DOHH2 (cell line): ENCODE measurements at regions not wholly inside any gene's neighbourhood (a gene's known extent, or its start where the extent isn't known, plus 50 kb on each side); places are given as distances from the start of the nearest gene placed in this dataset.

Experiments
- H3F3A ChIP-seq: fragments of 200-600 bp; sonication (generic), shearing (Covaris generic); 2 replicates; pipeline ENCODE4 v1.6.0; 2016; ENCODE audit warnings: antibody characterized with exemption, mild to moderate bottlenecking; ENCODE audit not compliant: control insufficient read depth, insufficient read depth
- H3K27ac ChIP-seq: fragments of 200-600 bp; sonication (generic); 2 replicates; pipeline ENCODE4 v1.5.1; 2014; ENCODE audit warnings: low read depth, mild to moderate bottlenecking, low read length, moderate library complexity
- H3K27me3 ChIP-seq: fragments of 200-600 bp; sonication (generic); 2 replicates; pipeline ENCODE4 v1.6.1; 2014; ENCODE audit warnings: mild to moderate bottlenecking, low read length, mixed read lengths; ENCODE audit not compliant: control insufficient read depth
- H3K36me3 ChIP-seq: fragments of 200-600 bp; sonication (generic); 2 replicates; pipeline ENCODE4 v1.6.1; 2014; ENCODE audit warnings: mild to moderate bottlenecking, low read length, moderate library complexity, mixed read lengths; ENCODE audit not compliant: control insufficient read depth
- H3K4me1 ChIP-seq: fragments of 200-600 bp; sonication (generic); 2 replicates; pipeline ENCODE4 v1.6.1; 2014; ENCODE audit warnings: mild to moderate bottlenecking, low read length, mixed read lengths; ENCODE audit not compliant: control insufficient read depth
- H3K4me2 ChIP-seq: fragments of 200-600 bp; sonication (generic); 2 replicates; pipeline ENCODE4 v1.6.0; 2014; ENCODE audit warnings: mild to moderate bottlenecking, low read length, moderate library complexity
- H3K4me3 ChIP-seq: fragments of 200-600 bp; sonication (generic); 2 replicates; pipeline ENCODE4 v1.5.1; 2014; ENCODE audit warnings: mild to moderate bottlenecking, low read length, mixed read lengths
- H3K79me2 ChIP-seq: fragments of 200-600 bp; sonication (generic); 2 replicates; pipeline ENCODE4 v1.6.1; 2014; ENCODE audit warnings: mild to moderate bottlenecking, low read length, mixed read lengths; ENCODE audit not compliant: control insufficient read depth
- H3K9me2 ChIP-seq: fragments of 200-600 bp; sonication (generic); replicated peaks from 2 replicates; pipeline ENCODE4 v1.6.1; 2014; ENCODE audit warnings: mild to moderate bottlenecking, low read length, mixed read lengths; ENCODE audit not compliant: control insufficient read depth
- H3K9me3 ChIP-seq: fragments of 200-600 bp; sonication (generic); 2 replicates; pipeline ENCODE4 v1.6.1; 2014; ENCODE audit warnings: antibody characterized with exemption, low read length, mixed read lengths; ENCODE audit not compliant: control insufficient read depth, insufficient read depth
- H4K20me1 ChIP-seq: fragments of 200-600 bp; sonication (generic); 2 replicates; pipeline ENCODE4 v1.6.0; 2014; ENCODE audit warnings: low read depth, mild to moderate bottlenecking, antibody characterized with exemption, low read length, moderate library complexity; ENCODE audit not compliant: control insufficient read depth, insufficient read depth
- EZH2phosphoT487 ChIP-seq: fragments of 200-600 bp; sonication (generic); IDR thresholded peaks from 2 replicates; pipeline ENCODE4 v1.6.1; 2017; ENCODE audit warnings: borderline replicate concordance, mild to moderate bottlenecking, antibody characterized with exemption, low read length, moderate library complexity, mixed read lengths
- TF ChIP-seq, protein P1 (sequence below): fragments of 200-600 bp; sonication (generic); IDR thresholded peaks from one replicate; pipeline ENCODE4 v1.5.1; 2014; ENCODE audit warnings: antibody characterized with exemption, mild to moderate bottlenecking, low read depth, low read length; ENCODE audit not compliant: poor library complexity, severe bottlenecking

GRCh38 chr10:91022924-91023699 lies 102.2 kb upstream of the ANKRD1 start:
- H3K27ac ChIP-seq: no peak overlapping the region
- H3K4me2 ChIP-seq: no peak overlapping the region

DNA sequence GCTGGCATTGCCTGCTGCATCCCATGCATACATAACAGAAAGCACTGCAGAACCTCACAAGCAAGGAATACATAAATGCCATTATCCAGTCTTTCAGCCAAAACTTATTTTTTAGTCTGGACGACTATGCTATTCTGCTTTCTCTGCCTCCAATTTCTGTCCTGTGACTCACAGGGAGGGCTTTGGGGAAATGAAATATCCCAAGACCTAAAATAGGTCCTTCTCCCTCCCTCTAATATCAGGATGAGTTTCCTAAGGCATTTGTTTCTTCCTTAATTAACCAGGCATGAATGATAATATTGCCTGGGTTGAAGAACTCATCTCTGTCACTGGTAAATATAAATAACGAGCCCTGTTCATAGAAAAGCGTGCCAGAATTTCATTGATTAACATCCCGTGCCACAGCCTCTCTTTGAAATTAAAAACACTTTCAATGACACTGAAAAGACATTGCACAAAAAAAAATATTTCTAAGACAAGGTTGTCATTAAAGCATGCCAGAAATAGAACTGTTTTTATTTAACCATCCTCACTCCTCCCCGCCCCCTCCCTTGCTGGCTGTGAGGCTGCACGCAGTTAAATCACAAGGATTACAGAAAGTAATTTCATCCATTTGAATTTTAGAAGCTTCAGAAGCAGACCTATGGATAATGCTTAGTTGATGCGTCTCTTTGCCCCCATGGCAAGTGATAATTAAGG lies 103.0 kb upstream of the ANKRD1 start:
- no peak overlapping the region for H3K4me2 ChIP-seq
- no peaks in the 10 kb centered on the region for H3K4me1 ChIP-seq
- no peak overlapping the region for H3K27ac ChIP-seq
- no peaks in the 10 kb centered on the region for H4K20me1 ChIP-seq
- no peaks in the 10 kb centered on the region for H3K9me3 ChIP-seq
- no peaks in the 10 kb centered on the region for H3K79me2 ChIP-seq
- H3K4me3 ChIP-seq: no peak overlapping the region
- no peaks in the 10 kb centered on the region for H3K36me3 ChIP-seq
- no peak for TF ChIP-seq EZH2phosphoT487
- TF ChIP-seq, protein P1, sequence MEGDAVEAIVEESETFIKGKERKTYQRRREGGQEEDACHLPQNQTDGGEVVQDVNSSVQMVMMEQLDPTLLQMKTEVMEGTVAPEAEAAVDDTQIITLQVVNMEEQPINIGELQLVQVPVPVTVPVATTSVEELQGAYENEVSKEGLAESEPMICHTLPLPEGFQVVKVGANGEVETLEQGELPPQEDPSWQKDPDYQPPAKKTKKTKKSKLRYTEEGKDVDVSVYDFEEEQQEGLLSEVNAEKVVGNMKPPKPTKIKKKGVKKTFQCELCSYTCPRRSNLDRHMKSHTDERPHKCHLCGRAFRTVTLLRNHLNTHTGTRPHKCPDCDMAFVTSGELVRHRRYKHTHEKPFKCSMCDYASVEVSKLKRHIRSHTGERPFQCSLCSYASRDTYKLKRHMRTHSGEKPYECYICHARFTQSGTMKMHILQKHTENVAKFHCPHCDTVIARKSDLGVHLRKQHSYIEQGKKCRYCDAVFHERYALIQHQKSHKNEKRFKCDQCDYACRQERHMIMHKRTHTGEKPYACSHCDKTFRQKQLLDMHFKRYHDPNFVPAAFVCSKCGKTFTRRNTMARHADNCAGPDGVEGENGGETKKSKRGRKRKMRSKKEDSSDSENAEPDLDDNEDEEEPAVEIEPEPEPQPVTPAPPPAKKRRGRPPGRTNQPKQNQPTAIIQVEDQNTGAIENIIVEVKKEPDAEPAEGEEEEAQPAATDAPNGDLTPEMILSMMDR: no peak
- no peaks in the 10 kb centered on the region for H3K9me2 ChIP-seq
- no peaks in the 10 kb centered on the region for H3F3A ChIP-seq
- H3K27me3 ChIP-seq: no peaks in the 10 kb centered on the region

More at GRCh38 chr10:91022924-91023699, 102.2 kb upstream of the ANKRD1 start:
- no peaks in the 10 kb centered on the region for H3K9me3 ChIP-seq
- H3K4me3 ChIP-seq: no peak overlapping the region
- H3F3A ChIP-seq: no peaks in the 10 kb centered on the region
- no peaks in the 10 kb centered on the region for H3K79me2 ChIP-seq
- TF ChIP-seq, protein P1: no peak
- no peak for TF ChIP-seq EZH2phosphoT487
- no peaks in the 10 kb centered on the region for H3K9me2 ChIP-seq
- no peaks in the 10 kb centered on the region for H3K4me1 ChIP-seq
- H3K36me3 ChIP-seq: no peaks in the 10 kb centered on the region
- no peaks in the 10 kb centered on the region for H3K27me3 ChIP-seq
- no peaks in the 10 kb centered on the region for H4K20me1 ChIP-seq

DNA sequence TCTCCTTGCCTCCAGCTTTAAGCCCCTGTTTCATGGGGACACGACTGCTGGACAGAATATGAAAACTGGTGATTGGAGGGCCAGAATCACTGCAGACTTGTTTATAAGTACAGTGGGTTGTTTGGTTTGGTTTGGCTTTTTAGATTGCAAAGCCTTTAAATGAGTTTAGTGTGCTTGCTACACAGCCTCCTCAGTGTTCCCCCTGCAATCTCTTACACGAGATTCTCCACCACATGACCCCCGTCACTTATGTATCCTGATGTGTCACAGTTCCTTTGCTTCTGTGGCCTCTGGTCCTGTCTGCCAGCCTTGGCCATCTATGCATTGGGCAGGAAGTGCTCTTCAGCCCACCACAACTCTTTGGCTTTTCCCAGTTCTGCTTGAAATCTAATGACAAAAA lies 103.7 kb upstream of the ANKRD1 start:
- H3K4me1 ChIP-seq: no peaks in the 10 kb centered on the region
- H3K79me2 ChIP-seq: no peaks in the 10 kb centered on the region
- no peaks in the 10 kb centered on the region for H3K9me3 ChIP-seq
- H3K4me2 ChIP-seq: no peak overlapping the region
- no peaks in the 10 kb centered on the region for H3K27me3 ChIP-seq
- H3K4me3 ChIP-seq: no peak overlapping the region
- H3K27ac ChIP-seq: no peak overlapping the region
- no peaks in the 10 kb centered on the region for H3K9me2 ChIP-seq
- no peaks in the 10 kb centered on the region for H3F3A ChIP-seq
- H4K20me1 ChIP-seq: no peaks in the 10 kb centered on the region
- TF ChIP-seq, protein P1: no peak
- no peak for TF ChIP-seq EZH2phosphoT487
- no peaks in the 10 kb centered on the region for H3K36me3 ChIP-seq
